Liver (tissue), 7 donors: ENCODE measurements at regions not wholly inside any gene's neighbourhood (a gene's known extent, or its start where the extent isn't known, plus 50 kb on each side); places are given as distances from the start of the nearest gene placed in this dataset.
"Not testable (repeated sequence)": the region's sequence is repeated elsewhere in the genome, so short reads cannot be mapped to it uniquely, and the experiment has no call there.

Experiments used
- DNase-seq: peaks from one replicate; pipeline ENCODE4 v3.0.0-alpha.2; 2017; ENCODE audit warnings: low spot score
- H3K27ac ChIP-seq, 2 donors: one replicate each; pipeline ENCODE4 v1.7.0; 2013; ENCODE audit warnings: inconsistent platforms in 2 of 2, low read length in 2 of 2, control low read depth in 1 of 2, low read depth in 1 of 2, mild to moderate bottlenecking in 1 of 2
- H3K27me3 ChIP-seq, 4 donors: one replicate each; pipeline versions ENCODE4 v1.6.1 to v1.7.0; 2013; ENCODE audit warnings: low read length in 3 of 4, inconsistent platforms in 1 of 4, mild to moderate bottlenecking in 1 of 4, moderate library complexity in 1 of 4; ENCODE audit not compliant: control insufficient read depth in 4 of 4, insufficient read depth in 4 of 4
- H3K36me3 ChIP-seq, 4 donors: one replicate each; pipeline versions ENCODE4 v1.6.1 to v1.7.0; 2013; ENCODE audit warnings: low read length in 3 of 4, mild to moderate bottlenecking in 3 of 4, low read depth in 1 of 4, moderate library complexity in 1 of 4; ENCODE audit not compliant: control insufficient read depth in 4 of 4, insufficient read depth in 3 of 4
- H3K4me1 ChIP-seq, 4 donors: one replicate each; pipeline versions ENCODE4 v1.6.1 to v1.7.0; 2013; ENCODE audit warnings: low read length in 3 of 4, mild to moderate bottlenecking in 3 of 4, moderate library complexity in 1 of 4; ENCODE audit not compliant: control insufficient read depth in 4 of 4, insufficient read depth in 4 of 4
- H3K4me3 ChIP-seq, 3 donors: one replicate each; pipeline versions ENCODE4 v1.6.1 to v1.7.0; 2013; ENCODE audit warnings: low read length in 3 of 3, control low read depth in 1 of 3, low read depth in 1 of 3, mild to moderate bottlenecking in 1 of 3
- H3K9ac ChIP-seq, 2 donors: one replicate each; pipeline ENCODE4 v1.7.0; 2013; ENCODE audit warnings: low read length in 2 of 2, mild to moderate bottlenecking in 2 of 2, moderate library complexity in 2 of 2, control low read depth in 1 of 2, low read depth in 1 of 2
- H3K9me3 ChIP-seq, 4 donors: one replicate each; pipeline versions ENCODE4 v1.6.1 to v1.7.0; 2013; ENCODE audit warnings: low read length in 3 of 4; ENCODE audit not compliant: control insufficient read depth in 4 of 4
- EGR1 ChIP-seq, 2 donors: IDR thresholded peaks; 2 replicates each; pipeline ENCODE4 v1.6.1; 2016 to 2018; ENCODE audit warnings: antibody characterized with exemption in 2 of 2, low read depth in 2 of 2
- FOXA1 ChIP-seq: IDR thresholded peaks from 2 replicates; pipeline ENCODE4 v1.6.1; 2016; ENCODE audit warnings: antibody characterized with exemption
- FOXA2 ChIP-seq: IDR thresholded peaks from 2 replicates; pipeline ENCODE4 v1.6.1; 2016; ENCODE audit warnings: antibody characterized with exemption
- GABPA ChIP-seq, 2 donors: IDR thresholded peaks in 1 of 2; conservative IDR thresholded peaks in 1 of 2; 2 replicates each; pipeline ENCODE4 v1.6.1; 2016; ENCODE audit warnings: antibody characterized with exemption in 2 of 2, mild to moderate bottlenecking in 1 of 2, moderate library complexity in 1 of 2
- HNF4A ChIP-seq, 2 donors: conservative IDR thresholded peaks; 2 replicates each; pipeline ENCODE4 v1.6.1; 2016; ENCODE audit warnings: antibody characterized with exemption in 2 of 2, mild to moderate bottlenecking in 2 of 2
- HNF4G ChIP-seq: IDR thresholded peaks from 2 replicates; pipeline ENCODE4 v1.6.1; 2016; ENCODE audit warnings: antibody characterized with exemption
- JUND ChIP-seq, 2 donors: IDR thresholded peaks; 2 replicates each; pipeline ENCODE4 v1.6.1; 2016; ENCODE audit warnings: antibody characterized with exemption in 2 of 2
- NR2F2 ChIP-seq: IDR thresholded peaks from 2 replicates; pipeline ENCODE4 v1.6.1; 2016; ENCODE audit warnings: antibody characterized with exemption
- RAD21 ChIP-seq, 2 donors: IDR thresholded peaks; 2 replicates each; pipeline ENCODE4 v1.6.1; 2016; ENCODE audit warnings: antibody characterized with exemption in 2 of 2, mild to moderate bottlenecking in 2 of 2
- RXRA ChIP-seq, 2 donors: IDR thresholded peaks; 2 replicates each; pipeline ENCODE4 v1.6.1; 2017 to 2018; ENCODE audit warnings: antibody characterized with exemption in 2 of 2, mild to moderate bottlenecking in 1 of 2
- SP1 ChIP-seq: IDR thresholded peaks from 2 replicates; pipeline ENCODE4 v1.6.1; 2018; ENCODE audit warnings: antibody characterized with exemption, mild to moderate bottlenecking
- TAF1 ChIP-seq: conservative IDR thresholded peaks from 2 replicates; pipeline ENCODE4 v1.6.1; 2016; ENCODE audit warnings: antibody characterized with exemption, mild to moderate bottlenecking
- YY1 ChIP-seq: IDR thresholded peaks from 2 replicates; pipeline ENCODE4 v1.6.1; 2016; ENCODE audit warnings: antibody characterized with exemption, mild to moderate bottlenecking
- WGBS: extraction: QIAGEN DNeasy Blood & Tissue Kit; methylation state at CpG from one replicate; pipeline ENCODE4 v1.1.7; 2013; 5-methylcytosine and 5-hydroxymethylcytosine counted together
- TF ChIP-seq, protein P1 (sequence below): IDR thresholded peaks from 2 replicates; pipeline ENCODE4 v1.6.1; 2016; ENCODE audit warnings: antibody characterized with exemption
- TF ChIP-seq, protein P2 (sequence below): IDR thresholded peaks from 2 replicates; pipeline ENCODE4 v1.6.1; 2016; ENCODE audit warnings: antibody characterized with exemption, mild to moderate bottlenecking
- donor health status: healthy.
- donor health status: healthy.
- donor health status: healthy.
- donor health status: healthy.

- Histone ChIP-seq H3K9me3 (peaks cover 0 to 5% (median 0%) of the 10 kb centered on the region in 4 donors), H3K4me3 (no peak overlapping the region), H3K27me3 (peaks cover 0 to 2% (median 0%) of the 10 kb centered on the region in 4 donors), H3K36me3 (no peaks in the 10 kb centered on the region), H3K4me1 (no peaks in the 10 kb centered on the region), H3K9ac (no peak overlapping the region), H3K27ac (no peak overlapping the region)
- WGBS, result 62% methylated on average over 4 of the region's 4 CpGs
- no peak for DNase-seq
- TF ChIP-seq RAD21 (IDR thresholded peaks at IDR 0.05) (no peak), RXRA (IDR thresholded peaks at IDR 0.05) (no peak), YY1 (no peak), FOXA1 (no peak), HNF4G (no peak), GABPA (IDR thresholded peaks at IDR 0.05 in 1 of 2, conservative IDR thresholded peaks at IDR 0.05 in 1 of 2) (no peak), TAF1 (no peak), SP1 (no peak), FOXA2 (no peak), JUND (IDR thresholded peaks at IDR 0.05) (no peak), NR2F2 (no peak), EGR1 (IDR thresholded peaks at IDR 0.05; ENCODE audit: low read depth in 2 of 2) (no peak), HNF4A (conservative IDR thresholded peaks at IDR 0.05) (no peak)
- TF ChIP-seq, protein P1, sequence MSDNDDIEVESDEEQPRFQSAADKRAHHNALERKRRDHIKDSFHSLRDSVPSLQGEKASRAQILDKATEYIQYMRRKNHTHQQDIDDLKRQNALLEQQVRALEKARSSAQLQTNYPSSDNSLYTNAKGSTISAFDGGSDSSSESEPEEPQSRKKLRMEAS, result no peak
These were observed 663.4 kb downstream of the KHDRBS2 start for GRCh38 chr6:61622601-61623000.

GRCh38 chr6:61614119-61614518, 671.9 kb downstream of the KHDRBS2 start:
- H3K36me3 ChIP-seq, result no peaks in the 10 kb centered on the region
- no peak for TF ChIP-seq NR2F2
- TF ChIP-seq, protein P2, sequence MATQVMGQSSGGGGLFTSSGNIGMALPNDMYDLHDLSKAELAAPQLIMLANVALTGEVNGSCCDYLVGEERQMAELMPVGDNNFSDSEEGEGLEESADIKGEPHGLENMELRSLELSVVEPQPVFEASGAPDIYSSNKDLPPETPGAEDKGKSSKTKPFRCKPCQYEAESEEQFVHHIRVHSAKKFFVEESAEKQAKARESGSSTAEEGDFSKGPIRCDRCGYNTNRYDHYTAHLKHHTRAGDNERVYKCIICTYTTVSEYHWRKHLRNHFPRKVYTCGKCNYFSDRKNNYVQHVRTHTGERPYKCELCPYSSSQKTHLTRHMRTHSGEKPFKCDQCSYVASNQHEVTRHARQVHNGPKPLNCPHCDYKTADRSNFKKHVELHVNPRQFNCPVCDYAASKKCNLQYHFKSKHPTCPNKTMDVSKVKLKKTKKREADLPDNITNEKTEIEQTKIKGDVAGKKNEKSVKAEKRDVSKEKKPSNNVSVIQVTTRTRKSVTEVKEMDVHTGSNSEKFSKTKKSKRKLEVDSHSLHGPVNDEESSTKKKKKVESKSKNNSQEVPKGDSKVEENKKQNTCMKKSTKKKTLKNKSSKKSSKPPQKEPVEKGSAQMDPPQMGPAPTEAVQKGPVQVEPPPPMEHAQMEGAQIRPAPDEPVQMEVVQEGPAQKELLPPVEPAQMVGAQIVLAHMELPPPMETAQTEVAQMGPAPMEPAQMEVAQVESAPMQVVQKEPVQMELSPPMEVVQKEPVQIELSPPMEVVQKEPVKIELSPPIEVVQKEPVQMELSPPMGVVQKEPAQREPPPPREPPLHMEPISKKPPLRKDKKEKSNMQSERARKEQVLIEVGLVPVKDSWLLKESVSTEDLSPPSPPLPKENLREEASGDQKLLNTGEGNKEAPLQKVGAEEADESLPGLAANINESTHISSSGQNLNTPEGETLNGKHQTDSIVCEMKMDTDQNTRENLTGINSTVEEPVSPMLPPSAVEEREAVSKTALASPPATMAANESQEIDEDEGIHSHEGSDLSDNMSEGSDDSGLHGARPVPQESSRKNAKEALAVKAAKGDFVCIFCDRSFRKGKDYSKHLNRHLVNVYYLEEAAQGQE, result no peak
- DNase-seq, result no peak
- H3K4me1 ChIP-seq, result no peaks in the 10 kb centered on the region
- no peaks in the 10 kb centered on the region for H3K9me3 ChIP-seq
- H3K27ac ChIP-seq, result no peak overlapping the region
- no peak overlapping the region for H3K9ac ChIP-seq
- no peak overlapping the region for H3K4me3 ChIP-seq
- no peaks in the 10 kb centered on the region for H3K27me3 ChIP-seq

- Histone ChIP-seq H3K9me3 (no peaks in the 10 kb centered on the region), H3K27me3 (no peaks in the 10 kb centered on the region), H3K4me3 (no peak overlapping the region), H3K9ac (no peak overlapping the region), H3K27ac (no peak overlapping the region), H3K4me1 (no peaks in the 10 kb centered on the region), H3K36me3 (no peaks in the 10 kb centered on the region)
- DNase-seq, result no peak
- TF ChIP-seq GABPA (IDR thresholded peaks at IDR 0.05 in 1 of 2, conservative IDR thresholded peaks at IDR 0.05 in 1 of 2) (no peak), RAD21 (IDR thresholded peaks at IDR 0.05) (no peak), YY1 (no peak), NR2F2 (no peak)
- WGBS, result 63% methylated on average over 2 of the region's 2 CpGs
These were observed 679.5 kb downstream of the KHDRBS2 start for GRCh38 chr6:61606500-61606899.

DNA sequence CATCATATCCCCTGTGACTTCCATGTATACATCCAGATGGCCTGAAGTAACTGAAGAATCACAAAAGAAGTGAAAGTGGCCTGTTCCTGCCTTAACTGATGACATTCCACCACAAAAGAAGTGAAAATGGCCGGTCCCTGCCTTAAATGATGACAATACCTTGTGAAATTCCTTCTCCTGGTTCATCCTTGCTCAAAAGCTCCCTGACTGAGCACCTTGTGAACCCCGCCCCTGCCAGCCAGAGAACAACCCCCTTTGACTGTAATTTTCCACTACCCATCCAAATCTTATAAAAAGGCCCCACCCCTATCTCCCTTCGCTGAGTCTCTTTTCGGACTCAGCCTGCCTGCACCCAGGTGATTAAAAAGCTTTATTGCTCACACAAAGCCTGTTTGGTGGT, 680.2 kb downstream of the KHDRBS2 start:
- not testable (repeated sequence) for H3K4me3 ChIP-seq, H3K9ac ChIP-seq, H3K9me3 ChIP-seq, H3K4me1 ChIP-seq, DNase-seq, H3K27me3 ChIP-seq, H3K27ac ChIP-seq, H3K36me3 ChIP-seq
- WGBS, result 69% methylated on average over 4 of the region's 4 CpGs

- not testable (repeated sequence) for H3K4me1 ChIP-seq, H3K9me3 ChIP-seq, H3K27ac ChIP-seq, H3K9ac ChIP-seq, DNase-seq, H3K36me3 ChIP-seq, H3K4me3 ChIP-seq, H3K27me3 ChIP-seq
- 81% methylated on average over 4 of the region's 4 CpGs for WGBS
These were observed 683.9 kb downstream of the KHDRBS2 start for GRCh38 chr6:61602171-61602570.
